ENCODE measurements at regions not wholly inside any gene's neighbourhood (a gene's known extent, or its start where the extent isn't known, plus 50 kb on each side); places are given as distances from the start of the nearest gene placed in this dataset.
A peak's percentile ranks its signal among the peaks of the same experiment; 100 is the strongest.
"Not testable (repeated sequence)": the region's sequence is repeated elsewhere in the genome, so short reads cannot be mapped to it uniquely, and the experiment has no call there.

DNA sequence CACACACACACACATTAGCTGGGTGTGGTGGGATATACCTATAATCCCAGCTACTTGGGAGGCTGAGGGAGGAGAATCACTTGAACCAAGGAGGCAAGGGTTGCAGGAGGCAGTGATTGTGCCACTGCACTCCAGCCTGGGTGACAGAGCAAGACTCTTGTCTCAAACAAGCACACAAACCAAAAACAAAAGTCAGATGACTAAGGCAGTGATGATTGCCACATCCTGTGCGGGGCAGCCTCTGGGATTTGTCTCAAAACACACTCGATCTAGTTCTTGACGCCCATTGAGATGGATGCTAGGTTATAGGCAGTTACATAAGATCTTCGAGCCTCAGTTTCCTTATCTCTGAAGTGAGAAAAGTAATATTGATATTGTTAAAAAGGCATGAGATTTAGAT, 57.8 kb upstream of the NBPF8 start:
- not testable (repeated sequence) for H3K4me3 Mint-ChIP-seq; H3K9me3 Mint-ChIP-seq; H3K4me1 Mint-ChIP-seq (ENCODE audit: low read depth); H3K27me3 Mint-ChIP-seq (ENCODE audit: low read depth); H3K36me3 Mint-ChIP-seq (ENCODE audit: low read depth)
- peak overlapping the region; percentile 76 for H3K27ac Mint-ChIP-seq

DNA sequence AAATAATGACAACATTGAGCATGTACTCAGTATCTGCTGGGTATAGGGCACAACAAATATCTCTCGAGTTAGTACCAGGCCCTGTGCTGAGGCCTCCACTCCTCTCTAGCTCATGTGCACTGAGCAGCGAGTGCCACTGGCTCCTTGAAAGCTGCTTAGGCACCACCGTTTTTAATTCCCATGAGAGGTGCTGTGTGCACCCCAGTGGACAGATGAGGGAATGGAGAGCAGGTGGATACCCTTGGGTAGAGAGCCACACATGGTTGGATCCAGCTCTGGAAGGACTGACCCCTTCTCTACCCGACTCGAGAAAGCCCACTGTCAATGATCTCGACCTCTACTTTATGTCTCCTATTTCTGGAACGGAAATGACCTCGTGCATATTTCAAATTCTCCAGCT, 58.7 kb upstream of the NBPF8 start:
- not testable (repeated sequence) for H3K4me3 Mint-ChIP-seq; H3K36me3 Mint-ChIP-seq (ENCODE audit: low read depth); H3K4me1 Mint-ChIP-seq (ENCODE audit: low read depth); H3K27ac Mint-ChIP-seq; H3K27me3 Mint-ChIP-seq (ENCODE audit: low read depth); H3K9me3 Mint-ChIP-seq

- not testable (repeated sequence) for H3K27me3 Mint-ChIP-seq (ENCODE audit: low read depth); H3K9me3 Mint-ChIP-seq; H3K4me1 Mint-ChIP-seq (ENCODE audit: low read depth); H3K36me3 Mint-ChIP-seq (ENCODE audit: low read depth)
- Mint-ChIP-seq H3K27ac (peak overlapping the region; percentile 97), H3K4me3 (peak overlapping the region; percentile 82)
These were observed 60.1 kb upstream of the NBPF8 start for GRCh38 chr1:120354618-120355184.

DNA sequence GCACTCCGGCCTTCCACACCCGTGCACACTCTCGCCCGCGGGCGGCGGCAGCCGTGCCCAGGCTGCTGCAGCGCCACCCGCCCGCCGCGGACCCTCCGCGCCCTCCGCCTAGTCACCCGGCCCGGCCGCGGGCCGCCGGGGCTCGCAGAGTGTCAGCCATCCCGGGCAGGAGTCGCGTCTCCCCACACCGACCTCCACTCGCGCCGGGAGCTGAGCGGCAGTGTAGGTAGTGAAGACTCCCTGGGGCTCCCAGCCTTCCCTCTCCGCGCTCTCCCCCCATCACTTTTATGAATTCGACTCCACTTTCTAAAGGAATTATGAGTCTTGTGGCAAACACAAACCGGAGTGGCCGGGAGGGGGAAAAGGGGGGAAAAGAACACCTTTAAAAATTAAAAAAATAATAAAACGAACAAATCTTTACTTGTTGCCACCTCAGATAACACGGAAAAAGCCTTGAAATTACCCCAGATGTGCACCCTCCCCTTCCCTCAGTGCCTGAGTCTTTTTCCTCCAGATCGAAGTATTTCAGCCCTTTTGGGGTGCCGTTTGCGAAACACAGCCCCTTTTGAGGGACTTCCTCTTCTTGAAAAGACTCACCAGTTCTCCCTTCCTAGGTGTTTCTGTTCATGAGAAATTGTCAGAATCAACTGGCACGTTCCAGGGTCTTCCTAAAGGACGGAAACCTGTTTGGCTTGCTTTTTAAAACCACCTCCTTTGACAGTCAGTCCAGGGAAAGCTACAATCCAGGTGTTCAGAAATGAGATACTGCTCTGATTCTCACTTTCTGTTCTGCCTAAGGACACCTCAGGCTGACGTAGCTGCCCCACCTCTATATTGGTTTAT, 72.4 kb upstream of the NBPF8 start:
- H3K36me3 Mint-ChIP-seq (ENCODE audit: low read depth); H3K4me1 Mint-ChIP-seq (ENCODE audit: low read depth); H3K9me3 Mint-ChIP-seq; H3K27me3 Mint-ChIP-seq (ENCODE audit: low read depth): not testable (repeated sequence)
- Mint-ChIP-seq H3K27ac (peak overlapping the region; percentile 81), H3K4me3 (peak overlapping the region; percentile 77)

DNA sequence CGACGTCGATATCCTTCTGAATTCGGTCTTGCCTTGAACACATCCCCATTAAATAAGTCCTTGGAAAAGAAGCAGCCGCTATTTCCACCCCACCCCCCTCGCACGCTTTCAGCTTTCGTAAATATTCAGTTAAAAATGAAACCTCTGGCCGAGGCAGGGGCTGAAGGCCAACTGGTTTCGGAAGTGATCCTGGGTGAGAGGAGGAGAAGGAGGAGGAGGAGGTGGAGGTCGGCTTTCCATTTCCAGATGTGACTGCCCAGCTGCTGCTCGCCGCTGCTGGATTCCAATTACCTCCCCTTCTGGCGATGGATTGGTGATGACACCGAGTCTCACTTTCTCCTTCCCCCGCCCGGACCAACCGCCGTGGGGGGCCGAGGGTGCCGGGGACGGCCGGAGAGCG, 73.1 kb upstream of the NBPF8 start:
- not testable (repeated sequence) for H3K4me1 Mint-ChIP-seq (ENCODE audit: low read depth); H3K27me3 Mint-ChIP-seq (ENCODE audit: low read depth); H3K36me3 Mint-ChIP-seq (ENCODE audit: low read depth); H3K9me3 Mint-ChIP-seq
- Mint-ChIP-seq H3K27ac (peak overlapping the region; percentile 79), H3K4me3 (peak overlapping the region; percentile 80)

DNA sequence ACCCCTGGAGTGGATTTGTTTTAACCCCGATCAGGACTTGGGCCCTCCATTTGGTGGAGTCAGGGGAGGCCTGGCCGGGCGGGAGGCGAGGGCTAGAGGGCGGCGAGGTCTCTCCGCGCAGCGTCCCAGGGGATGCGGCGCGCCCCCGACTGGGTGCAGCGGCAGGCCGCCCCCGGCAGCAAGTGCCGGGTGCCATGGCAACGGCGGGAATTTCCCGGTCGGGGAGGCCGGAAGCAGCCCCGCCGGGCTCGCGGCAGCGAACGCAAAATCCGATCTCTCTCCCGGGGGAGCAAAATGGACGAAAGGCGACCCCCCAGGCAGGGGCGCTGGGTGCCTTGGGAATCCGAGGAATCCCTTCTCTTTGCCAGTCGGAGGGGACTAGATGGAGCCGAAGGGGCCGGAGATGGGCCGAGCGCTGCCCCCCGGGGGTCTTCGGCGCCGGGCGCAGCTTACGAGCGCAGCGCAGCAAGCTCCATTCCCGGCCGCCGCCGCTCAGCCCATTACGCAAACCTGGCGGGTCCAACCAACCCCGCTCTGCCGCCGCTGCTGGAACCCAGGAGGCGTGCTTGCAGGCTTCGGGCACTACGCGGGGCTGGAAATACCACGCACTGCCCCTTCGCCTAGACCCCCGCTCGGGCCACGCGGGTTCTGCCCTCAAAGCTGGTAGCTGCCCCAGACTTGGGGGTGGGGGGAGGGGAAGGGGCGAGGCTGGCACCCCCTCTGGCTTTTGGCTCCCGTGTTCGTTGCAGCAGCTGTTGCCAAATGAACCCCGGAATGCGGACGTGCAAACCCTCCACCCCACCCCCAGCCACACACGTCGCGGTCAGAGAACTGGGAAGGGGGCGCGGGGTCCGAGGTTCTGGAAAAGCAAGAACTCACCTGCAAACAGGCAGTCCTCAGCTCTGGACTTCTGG, 73.7 kb upstream of the NBPF8 start:
- H3K4me3 Mint-ChIP-seq, result peak overlapping the region; percentile 80
- not testable (repeated sequence) for H3K9me3 Mint-ChIP-seq; H3K4me1 Mint-ChIP-seq (ENCODE audit: low read depth); H3K36me3 Mint-ChIP-seq (ENCODE audit: low read depth); H3K27me3 Mint-ChIP-seq (ENCODE audit: low read depth)
- peak overlapping the region; percentile 71 for H3K27ac Mint-ChIP-seq

DNA sequence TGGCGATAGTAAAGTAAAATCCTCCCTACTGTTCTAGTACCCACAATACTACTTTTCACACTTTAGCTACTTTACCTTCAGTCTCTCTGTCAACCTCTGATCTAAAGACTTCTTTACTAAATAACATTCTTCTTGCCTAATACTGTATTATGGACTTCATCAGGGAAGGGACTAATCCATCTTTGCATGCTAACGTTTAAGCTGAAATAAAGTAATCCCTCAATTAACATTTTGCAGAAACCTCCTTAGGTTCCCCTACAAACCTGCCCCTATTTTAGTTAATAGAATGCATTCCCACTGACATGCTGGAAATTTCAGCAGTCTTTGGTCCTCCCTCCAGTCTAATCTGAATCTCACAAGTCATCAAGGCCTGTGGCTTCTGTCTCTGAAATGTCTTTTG, 99.1 kb upstream of the NBPF8 start:
- not testable (repeated sequence) for H3K4me1 Mint-ChIP-seq (ENCODE audit: low read depth); H3K36me3 Mint-ChIP-seq (ENCODE audit: low read depth); H3K27ac Mint-ChIP-seq; H3K27me3 Mint-ChIP-seq (ENCODE audit: low read depth); H3K9me3 Mint-ChIP-seq; H3K4me3 Mint-ChIP-seq

DNA sequence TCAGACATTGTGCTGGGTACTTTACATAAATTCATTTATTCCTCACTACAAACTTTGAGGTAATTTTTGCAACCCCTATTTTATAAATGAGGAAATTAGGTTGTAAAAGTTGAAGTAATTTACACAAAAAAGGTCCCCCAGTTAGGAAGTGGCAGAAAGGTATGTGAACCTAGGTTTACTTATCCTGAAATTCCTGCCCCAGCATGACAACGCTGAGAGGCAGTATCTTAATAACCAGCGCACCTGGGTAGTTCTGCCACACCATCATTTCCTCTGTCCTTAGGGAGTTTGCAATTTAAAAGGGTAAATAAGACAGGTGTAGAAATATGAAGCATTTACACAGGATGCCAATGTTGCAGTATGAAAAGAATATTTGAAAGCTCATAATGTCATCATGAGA, 102.9 kb upstream of the NBPF8 start:
- H3K27me3 Mint-ChIP-seq (ENCODE audit: low read depth); H3K9me3 Mint-ChIP-seq; H3K4me3 Mint-ChIP-seq; H3K4me1 Mint-ChIP-seq (ENCODE audit: low read depth); H3K36me3 Mint-ChIP-seq (ENCODE audit: low read depth); H3K27ac Mint-ChIP-seq: not testable (repeated sequence)

- H3K36me3 Mint-ChIP-seq (ENCODE audit: low read depth); H3K4me3 Mint-ChIP-seq; H3K27ac Mint-ChIP-seq; H3K9me3 Mint-ChIP-seq; H3K4me1 Mint-ChIP-seq (ENCODE audit: low read depth); H3K27me3 Mint-ChIP-seq (ENCODE audit: low read depth): not testable (repeated sequence)
These were observed 105.8 kb upstream of the NBPF8 start for GRCh38 chr1:120308940-120309578.

DNA sequence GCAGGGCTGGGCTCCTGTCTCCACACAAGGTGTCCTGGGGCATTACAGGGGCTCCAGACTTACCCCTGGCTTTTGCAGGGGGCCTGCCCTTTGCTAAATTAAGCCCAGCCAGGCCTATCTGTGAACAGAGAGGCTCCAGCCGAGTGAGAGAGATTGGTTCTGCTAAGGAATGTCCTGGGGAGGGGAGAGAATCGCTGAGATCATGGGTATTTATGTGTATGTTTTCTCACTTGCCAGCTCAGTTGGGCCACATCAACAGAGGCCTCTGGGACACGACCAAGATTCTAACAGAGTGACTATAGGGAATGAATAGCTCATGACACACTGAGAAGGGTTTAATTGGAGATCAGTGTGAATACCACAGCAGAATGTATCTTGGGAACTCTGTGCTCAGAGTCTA, 109.8 kb upstream of the NBPF8 start:
- not testable (repeated sequence) for H3K9me3 Mint-ChIP-seq; H3K27ac Mint-ChIP-seq; H3K27me3 Mint-ChIP-seq (ENCODE audit: low read depth); H3K4me1 Mint-ChIP-seq (ENCODE audit: low read depth); H3K4me3 Mint-ChIP-seq; H3K36me3 Mint-ChIP-seq (ENCODE audit: low read depth)

DNA sequence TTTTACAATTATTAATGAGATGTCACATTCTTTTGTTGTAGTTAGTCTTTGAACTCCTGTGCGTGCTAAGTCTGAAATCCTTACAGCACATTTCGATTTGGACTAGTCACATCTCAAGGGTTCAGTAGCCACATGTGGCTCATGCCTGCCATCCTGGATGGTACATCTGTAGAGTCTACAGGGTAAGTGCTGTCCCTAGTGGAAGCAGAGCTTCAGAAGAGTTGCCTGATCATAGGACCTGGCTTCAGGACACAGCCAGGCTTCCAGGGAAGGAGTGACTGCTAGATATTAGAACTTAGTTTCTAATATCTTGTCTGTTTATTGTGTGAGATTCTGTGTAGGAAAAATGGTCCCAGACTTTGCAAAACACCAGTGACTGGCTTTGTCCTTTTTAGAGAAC, 110.5 kb upstream of the NBPF8 start:
- not testable (repeated sequence) for H3K27ac Mint-ChIP-seq; H3K4me3 Mint-ChIP-seq; H3K27me3 Mint-ChIP-seq (ENCODE audit: low read depth); H3K36me3 Mint-ChIP-seq (ENCODE audit: low read depth); H3K4me1 Mint-ChIP-seq (ENCODE audit: low read depth); H3K9me3 Mint-ChIP-seq

DNA sequence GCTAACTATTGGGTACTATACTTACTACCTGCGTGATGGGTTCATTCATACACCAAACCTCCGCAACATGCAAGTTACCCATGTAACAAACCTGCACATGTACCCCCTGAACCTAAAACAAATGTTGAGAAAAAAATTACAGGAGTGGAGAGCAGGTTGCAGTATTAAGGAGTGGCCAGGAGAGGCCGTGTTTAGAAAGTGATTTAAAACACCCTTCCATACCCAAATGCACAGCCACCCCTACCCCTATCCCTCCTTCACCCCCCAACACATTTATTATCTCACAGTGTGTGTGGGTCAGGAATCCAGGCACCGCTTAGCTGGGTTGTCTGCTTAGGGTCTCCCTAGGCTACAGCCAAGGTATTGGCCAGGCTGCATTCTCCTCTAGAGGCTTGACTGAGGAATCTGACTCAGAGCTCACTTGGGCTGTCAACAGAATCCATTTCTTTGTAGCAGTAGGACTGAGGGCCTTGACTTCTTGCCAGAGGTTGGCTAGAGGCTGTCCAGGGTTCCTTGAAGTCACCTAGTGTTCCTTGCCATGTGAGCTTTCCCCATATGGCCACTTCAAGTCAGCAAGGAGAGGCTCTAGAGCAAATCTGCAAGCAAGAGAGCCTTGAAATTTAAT, 115.3 kb upstream of the NBPF8 start:
- H3K27ac Mint-ChIP-seq; H3K27me3 Mint-ChIP-seq (ENCODE audit: low read depth); H3K9me3 Mint-ChIP-seq; H3K36me3 Mint-ChIP-seq (ENCODE audit: low read depth); H3K4me3 Mint-ChIP-seq; H3K4me1 Mint-ChIP-seq (ENCODE audit: low read depth): not testable (repeated sequence)

- not testable (repeated sequence) for H3K27ac Mint-ChIP-seq
These were observed 116.3 kb upstream of the NBPF8 start for GRCh38 chr1:120298487-120298886.

DNA sequence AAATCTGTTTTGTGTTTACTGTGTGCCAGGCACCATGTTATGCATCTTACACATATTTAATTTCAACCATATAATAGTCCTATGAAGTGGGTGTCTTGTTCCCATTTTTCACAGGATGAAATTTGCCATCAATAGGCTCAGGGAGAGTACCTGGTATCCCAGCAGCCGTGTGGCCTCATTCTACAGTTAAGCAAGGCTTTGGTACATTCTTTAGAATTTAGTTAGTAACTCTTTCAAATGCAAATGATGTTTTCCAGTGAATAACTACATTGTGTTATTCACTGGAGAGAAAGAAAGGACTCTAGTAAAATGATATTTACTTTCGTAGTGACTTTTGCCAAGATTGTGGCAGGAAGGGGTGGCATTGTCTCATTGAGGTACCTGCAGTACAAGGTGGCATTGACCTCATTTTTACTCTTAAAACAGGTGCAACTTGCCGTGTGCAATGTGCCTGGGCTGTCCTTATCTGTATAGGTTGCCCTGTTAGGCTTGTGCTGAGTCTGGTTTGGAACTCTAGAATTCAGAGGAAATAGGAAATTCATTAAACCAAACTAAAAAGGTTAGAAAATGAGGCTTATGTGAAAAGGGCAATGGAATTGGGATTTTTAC, 117.4 kb upstream of the NBPF8 start:
- not testable (repeated sequence) for H3K4me3 Mint-ChIP-seq; H3K4me1 Mint-ChIP-seq (ENCODE audit: low read depth); H3K36me3 Mint-ChIP-seq (ENCODE audit: low read depth); H3K27ac Mint-ChIP-seq; H3K27me3 Mint-ChIP-seq (ENCODE audit: low read depth); H3K9me3 Mint-ChIP-seq

More at GRCh38 chr1:120298487-120298886, 116.3 kb upstream of the NBPF8 start:
- H3K36me3 Mint-ChIP-seq (ENCODE audit: low read depth); H3K4me1 Mint-ChIP-seq (ENCODE audit: low read depth); H3K27me3 Mint-ChIP-seq (ENCODE audit: low read depth); H3K9me3 Mint-ChIP-seq; H3K4me3 Mint-ChIP-seq: not testable (repeated sequence)
